NCI-H128 (cell line): ENCODE measurements at regions not wholly inside any gene's neighbourhood (a gene's known extent, or its start where the extent isn't known, plus 50 kb on each side); places are given as distances from the start of the nearest gene placed in this dataset.
A peak's percentile ranks its signal among the peaks of the same experiment; 100 is the strongest.

Source experiments
- DNase-seq: peaks from one replicate; lab custom pipeline; 2025; ENCODE audit not compliant: unreplicated experiment; lab: John Stamatoyannopoulos, UW

DNA sequence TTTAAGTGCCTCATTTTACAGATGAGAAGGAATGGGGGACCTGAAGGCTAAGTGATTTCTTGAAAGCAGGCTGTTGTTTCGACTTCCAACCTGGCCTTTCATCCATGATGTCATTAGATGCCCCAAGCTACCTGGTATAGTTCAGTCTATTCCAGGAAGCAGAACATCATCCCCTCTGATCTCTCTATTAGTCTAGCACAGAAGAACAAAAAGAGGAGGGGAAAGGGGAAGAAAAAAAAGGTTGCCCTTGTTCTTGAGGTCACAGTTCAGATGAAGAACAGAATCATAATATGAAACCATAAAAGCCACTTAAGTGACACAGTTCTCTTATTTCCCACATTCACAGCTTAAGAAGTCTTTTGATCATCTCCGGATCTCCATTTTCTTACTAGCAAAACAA, 386.2 kb upstream of the HNRNPA3 start:
- no peak for DNase-seq

DNA sequence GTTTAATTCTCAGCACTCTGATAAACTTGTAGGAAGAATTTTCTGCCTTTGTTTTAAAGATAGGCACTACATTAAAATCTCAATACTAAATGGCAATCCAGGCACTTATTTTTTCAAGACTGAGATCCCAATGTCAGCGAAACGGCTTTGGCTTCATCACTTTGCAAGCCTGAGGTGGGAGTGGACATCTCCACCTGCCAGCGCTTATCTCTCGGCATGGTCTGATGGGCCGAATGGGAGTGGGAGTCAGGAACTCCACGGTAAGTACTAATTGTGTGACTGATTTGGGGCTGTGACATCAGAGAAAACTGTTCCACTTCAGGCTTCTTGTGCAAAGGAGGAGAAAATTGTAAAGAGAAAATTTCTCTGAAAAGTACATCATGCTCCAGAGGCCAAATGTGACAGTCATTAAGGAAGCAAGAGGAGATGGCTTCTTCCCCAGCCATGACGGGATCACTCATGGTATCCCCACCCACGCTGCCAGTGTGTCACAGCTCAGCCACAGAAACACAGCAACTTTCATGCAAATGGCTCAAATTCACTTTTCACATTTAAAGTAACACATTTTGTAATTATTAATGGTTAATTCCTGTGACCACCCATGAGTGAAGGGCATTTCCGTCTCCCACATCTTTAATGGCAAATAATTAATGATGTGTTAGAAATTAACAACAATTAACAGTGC, 385.5 kb upstream of the HNRNPA3 start:
- no peak for DNase-seq

- DNase-seq: no peak
Observed at GRCh38 chr2:176830362-176830761, 382.2 kb upstream of the HNRNPA3 start.

- DNase-seq: no peak
Observed at GRCh38 chr2:176832086-176832485, 380.5 kb upstream of the HNRNPA3 start.

GRCh38 chr2:176833671-176834070, 378.9 kb upstream of the HNRNPA3 start:
- DNase-seq: no peak

DNA sequence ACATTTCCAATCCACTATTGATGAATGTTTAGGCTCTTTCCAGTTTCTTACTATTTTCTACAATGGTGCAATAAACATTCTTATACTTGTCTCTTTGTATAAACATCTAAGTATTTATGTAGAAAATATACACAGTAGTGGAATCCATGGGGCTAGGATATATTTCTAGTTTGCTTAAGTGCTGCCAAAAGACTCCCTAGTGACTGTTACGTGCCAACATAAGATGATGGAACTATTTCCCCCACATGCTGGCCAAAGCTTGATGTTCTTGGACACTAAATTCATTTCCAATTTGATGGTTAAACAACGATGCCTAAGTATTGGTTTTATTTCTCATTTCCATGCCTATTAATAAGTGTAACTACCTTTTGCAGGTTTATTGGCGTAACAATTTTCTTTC, 378.4 kb upstream of the HNRNPA3 start:
- DNase-seq: no peak

DNA sequence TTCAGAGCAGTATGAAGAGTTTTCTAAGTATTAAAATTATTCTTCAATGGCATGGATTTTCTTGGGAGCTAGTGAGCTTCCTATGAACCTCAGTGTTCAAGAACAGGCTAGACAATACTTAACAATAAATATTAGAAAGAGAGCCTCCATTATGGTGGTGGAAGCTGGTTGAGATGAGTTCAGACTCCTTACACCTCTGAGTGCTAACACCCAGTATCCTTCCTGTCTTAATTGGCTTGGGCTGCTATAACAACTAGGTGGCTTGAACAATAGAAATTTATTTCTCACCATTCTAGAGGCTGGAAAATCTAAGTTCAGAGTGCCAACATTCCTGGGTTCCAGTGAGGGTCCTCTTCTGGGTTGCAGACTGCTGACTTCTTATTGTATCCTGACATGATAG, 369.4 kb upstream of the HNRNPA3 start:
- DNase-seq: no peak

GRCh38 chr2:176844461-176844860, 368.1 kb upstream of the HNRNPA3 start:
- no peak for DNase-seq

DNA sequence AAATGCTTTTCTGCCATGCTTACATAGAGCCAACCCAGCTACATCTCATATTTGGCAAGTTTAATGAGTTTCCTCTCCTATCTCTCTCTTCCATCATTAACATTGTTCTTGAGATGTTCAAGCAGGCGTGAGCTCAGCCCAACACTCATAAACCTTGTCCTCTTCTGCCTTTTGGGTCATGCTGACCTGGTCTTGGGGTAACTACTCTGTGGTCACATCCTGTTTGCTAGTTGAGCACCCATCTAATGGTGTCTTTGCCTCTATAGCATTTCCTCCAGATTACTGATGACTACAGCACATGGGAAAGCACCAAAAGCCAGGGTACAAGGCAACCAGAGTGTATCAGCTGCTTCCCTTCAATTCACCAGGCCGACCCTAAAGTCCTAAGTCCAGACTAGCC, 366.9 kb upstream of the HNRNPA3 start:
- DNase-seq: no peak

GRCh38 chr2:176847575-176847974, 365.0 kb upstream of the HNRNPA3 start:
- DNase-seq: no peak

DNA sequence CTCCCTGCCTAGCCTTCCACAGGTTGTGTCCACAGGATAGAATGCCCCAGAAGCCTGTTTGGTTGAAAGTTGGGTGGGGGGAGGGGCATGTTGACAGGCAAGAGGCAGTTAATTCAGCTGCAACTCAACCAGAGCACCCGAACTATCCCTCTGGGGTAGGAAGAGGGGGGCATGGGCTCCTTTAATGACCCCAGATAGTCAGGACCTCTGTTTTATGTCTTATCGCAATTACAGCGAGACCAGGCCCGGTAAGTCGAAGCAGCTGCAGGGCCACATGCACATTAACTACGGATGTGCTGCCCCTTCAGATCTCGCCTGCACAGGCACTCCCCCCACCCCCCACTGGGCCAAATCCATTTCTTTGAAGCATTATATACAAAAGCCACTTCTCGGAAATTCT, 363.8 kb upstream of the HNRNPA3 start:
- DNase-seq: no peak

GRCh38 chr2:176851200-176851888, 361.2 kb upstream of the HNRNPA3 start:
- DNase-seq: no peak

GRCh38 chr2:176851889-176852483, 360.6 kb upstream of the HNRNPA3 start:
- no peak for DNase-seq

GRCh38 chr2:176852667-176853066, 359.9 kb upstream of the HNRNPA3 start:
- DNase-seq: peak; percentile 6

- no peak for DNase-seq
Observed at GRCh38 chr2:176854062-176854461, 358.5 kb upstream of the HNRNPA3 start.

DNA sequence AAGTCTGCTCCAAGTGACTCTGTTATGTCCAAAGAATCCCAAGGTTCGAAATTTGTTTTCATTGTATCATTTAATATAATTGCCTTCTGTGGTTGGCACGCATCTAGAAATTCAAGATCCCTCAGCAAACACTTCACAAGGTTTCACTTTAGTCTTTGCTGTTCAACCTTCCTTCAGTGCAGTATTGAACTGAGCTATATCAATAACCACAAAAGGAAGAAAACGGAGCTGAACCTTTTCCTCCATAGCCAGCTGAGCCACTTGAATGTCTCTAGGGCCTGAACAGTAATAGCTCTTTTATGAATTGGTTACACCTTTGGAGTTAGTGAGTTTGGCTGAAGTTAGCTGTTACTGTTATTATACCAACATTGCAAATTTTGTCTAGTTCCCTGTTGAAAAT, 357.7 kb upstream of the HNRNPA3 start:
- no peak for DNase-seq

GRCh38 chr2:176856683-176857082, 355.9 kb upstream of the HNRNPA3 start:
- DNase-seq: no peak

DNA sequence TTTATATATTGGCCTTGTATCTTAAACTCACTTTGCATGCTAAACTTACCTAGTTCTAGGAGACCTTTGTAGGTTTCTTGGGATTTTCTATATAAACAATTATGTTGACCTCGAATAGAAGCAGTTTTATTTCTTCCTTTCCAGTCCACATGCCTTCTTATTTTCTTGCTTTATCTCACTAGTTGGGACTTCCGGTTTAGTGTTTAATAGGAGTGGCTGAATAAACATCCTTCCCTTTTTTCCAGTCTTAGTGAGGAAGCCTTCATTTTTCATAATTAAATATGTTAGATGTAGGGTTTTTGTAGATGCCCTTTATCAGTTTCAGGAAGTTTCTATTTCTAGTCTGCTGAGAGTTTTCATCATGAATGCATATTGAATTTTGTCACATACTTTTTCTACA, 347.3 kb upstream of the HNRNPA3 start:
- no peak for DNase-seq

DNA sequence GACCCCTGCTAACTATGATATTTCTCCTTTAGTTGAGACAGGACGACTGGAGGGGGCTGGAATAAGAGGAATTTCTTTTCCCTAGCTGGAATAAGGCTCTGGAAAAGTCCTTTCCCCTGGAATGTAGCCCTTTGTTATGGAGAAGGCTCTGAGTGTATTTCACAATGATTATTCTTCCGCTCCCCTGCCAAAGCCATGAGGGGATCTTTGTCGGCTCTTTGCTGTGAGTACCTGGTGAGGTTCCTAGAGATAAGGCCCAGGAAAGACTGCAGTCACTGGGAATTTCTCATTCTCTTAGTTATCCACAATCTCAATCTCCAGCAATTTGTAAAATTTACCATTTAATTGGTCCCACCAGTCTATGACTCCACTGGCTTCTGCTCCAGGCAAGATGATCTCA, 340.2 kb upstream of the HNRNPA3 start:
- no peak for DNase-seq

DNA sequence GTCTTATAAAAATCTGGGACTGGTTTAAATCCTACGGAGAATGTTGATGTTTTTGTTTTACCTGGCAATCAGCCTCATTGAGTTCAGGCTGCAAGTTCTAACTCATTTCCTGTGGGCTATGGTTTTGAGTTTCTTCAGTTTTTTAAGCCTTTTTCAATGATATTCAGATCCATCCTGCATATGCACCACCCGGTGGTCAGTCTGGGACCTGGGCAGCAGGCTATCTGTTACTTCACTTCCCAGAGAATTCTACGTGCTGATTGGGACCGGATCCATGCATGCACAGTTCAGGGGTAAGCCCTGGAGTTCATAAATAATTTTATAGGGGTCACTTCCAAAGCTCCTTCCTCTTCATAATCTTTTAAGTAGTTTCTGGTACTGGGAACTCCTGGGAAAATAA, 339.2 kb upstream of the HNRNPA3 start:
- no peak for DNase-seq

DNA sequence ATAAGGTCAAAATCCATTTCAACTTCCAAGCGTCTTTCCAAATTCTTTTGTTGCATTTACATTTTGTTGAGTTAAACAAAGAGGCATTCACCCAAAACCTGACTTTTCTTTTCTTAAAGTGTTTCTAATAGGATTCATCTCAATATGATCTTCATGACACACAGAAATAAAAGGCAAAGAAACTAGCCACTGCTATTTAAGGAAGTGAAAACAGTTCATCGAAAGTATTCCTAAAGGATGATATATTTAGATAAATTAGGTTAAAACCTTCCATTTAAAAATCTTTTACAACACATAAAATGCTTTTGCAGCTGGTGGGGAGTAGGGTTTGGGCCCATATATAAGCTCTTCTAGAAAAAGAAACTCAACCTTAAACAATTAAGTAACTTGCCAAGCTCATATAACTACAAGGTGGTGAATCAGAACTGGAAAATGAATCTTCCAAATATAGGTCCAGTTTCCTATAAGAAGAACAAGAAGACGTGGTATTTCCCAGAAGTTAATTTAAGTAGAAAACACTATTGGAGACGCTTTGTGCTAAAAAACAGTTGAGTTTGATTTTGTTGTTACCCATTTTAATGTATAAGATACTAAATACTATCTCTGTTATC, 336.0 kb upstream of the HNRNPA3 start:
- no peak for DNase-seq

- DNase-seq: peak; percentile 1
Observed at GRCh38 chr2:176879426-176879995, 333.1 kb upstream of the HNRNPA3 start.
